ENCODE measurements at regions not wholly inside any gene's neighbourhood (a gene's known extent, or its start where the extent isn't known, plus 50 kb on each side); places are given as distances from the start of the nearest gene placed in this dataset.

DNA sequence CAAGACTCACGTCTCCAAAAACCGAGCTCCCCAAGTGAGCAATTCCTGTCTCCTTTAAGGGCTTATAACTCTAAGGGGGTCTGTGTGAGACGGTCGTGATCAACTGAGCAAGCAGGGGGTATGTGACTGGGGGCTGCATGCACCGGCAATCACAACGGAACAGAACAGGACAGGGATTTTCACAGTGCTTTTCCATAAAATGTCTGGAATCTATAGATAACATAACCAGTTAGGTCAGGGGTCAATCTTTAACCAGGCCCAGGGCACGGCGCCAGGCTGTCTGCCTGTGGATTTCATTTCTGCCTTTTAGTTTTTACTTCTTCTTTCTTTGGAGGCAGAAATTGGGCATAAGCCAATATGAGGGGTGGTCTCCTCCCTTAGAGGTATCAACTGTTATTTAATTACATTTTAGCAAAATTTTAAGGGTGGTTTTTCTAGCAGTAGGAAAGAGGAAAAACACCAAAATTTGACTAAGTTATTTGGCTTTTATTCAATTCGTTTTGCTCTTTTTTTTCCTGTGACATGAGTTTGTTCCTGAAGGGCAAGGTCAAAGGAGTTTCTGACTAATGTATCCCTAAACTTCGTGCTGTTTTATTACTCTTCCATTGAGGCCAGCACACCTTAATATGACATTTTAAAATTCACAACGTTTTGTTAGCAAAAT lies 121.4 kb upstream of the SEC61G start:
- ChIA-PET CTCF (no interaction called here), POLR2A (no interaction called here)
- in situ Hi-C loops (cut with HindIII; ENCODE audit: low pct_unique_long_range_greater_than_20kb, low sequenced_read_pairs) = no loop called here
- ATAC-seq = no peak
- TF ChIP-seq TCF7L2 (IDR thresholded peaks at IDR 0.05; ENCODE audit: low read depth, low read length) (no peak), CTCF (IDR thresholded peaks at IDR 0.05) (no peak), SIN3A (IDR thresholded peaks at IDR 0.05; ENCODE audit: borderline replicate concordance, insufficient read depth, low read depth, low read length) (no peak), REST (IDR thresholded peaks at IDR 0.05; ENCODE audit: insufficient read depth in 1 of 2, low read depth in 2 of 2, low read length in 1 of 2) (no peak), POLR2AphosphoS5 (IDR thresholded peaks at IDR 0.05; ENCODE audit: low read depth, low read length) (no peak)
- Histone ChIP-seq H3K4me1 (ENCODE audit: control insufficient read depth, insufficient read depth, low read length) (no peaks in the 10 kb centered on the region), H3K36me3 (ENCODE audit: control insufficient read depth, insufficient read depth, low read length) (no peaks in the 10 kb centered on the region), H3K27me3 (ENCODE audit: control insufficient read depth, insufficient read depth, low read length) (no peaks in the 10 kb centered on the region), H3K4me3 (ENCODE audit: low read depth in 2 of 2, low read length in 2 of 2) (no peak overlapping the region), H3K9me3 (ENCODE audit: control insufficient read depth, insufficient read depth, low read depth, low read length) (no peaks in the 10 kb centered on the region), H3K27ac (ENCODE audit: low read length) (no peak overlapping the region)
- no peak for DNase-seq (ENCODE audit: low read depth, low spot score)
- intact Hi-C loops (cut with micrococcal nuclease; ENCODE audit: unreplicated experiment) = no loop called here
- BruUV-seq (replicated peaks) = no TSS peak

- POLR2A ChIA-PET = no interaction called here
- H3K4me1 ChIP-seq (ENCODE audit: control insufficient read depth, insufficient read depth, low read length) = no peaks in the 10 kb centered on the region
Measured at GRCh38 chr7:54881816-54882520, 123.0 kb upstream of the SEC61G start.

More at GRCh38 chr7:54881816-54882520, 123.0 kb upstream of the SEC61G start:
- CTCF ChIA-PET = no interaction called here
- no peak for ATAC-seq
- Histone ChIP-seq H3K27me3 (ENCODE audit: control insufficient read depth, insufficient read depth, low read length) (no peaks in the 10 kb centered on the region), H3K4me3 (ENCODE audit: low read depth in 2 of 2, low read length in 2 of 2) (no peak overlapping the region), H3K36me3 (ENCODE audit: control insufficient read depth, insufficient read depth, low read length) (no peaks in the 10 kb centered on the region), H3K9me3 (ENCODE audit: control insufficient read depth, insufficient read depth, low read depth, low read length) (no peaks in the 10 kb centered on the region), H3K27ac (ENCODE audit: low read length) (no peak overlapping the region)
- intact Hi-C loops (cut with micrococcal nuclease; ENCODE audit: unreplicated experiment) = no loop called here
- no peak for TF ChIP-seq TCF7L2 (IDR thresholded peaks at IDR 0.05; ENCODE audit: low read depth, low read length)
- TF ChIP-seq POLR2AphosphoS5 (IDR thresholded peaks at IDR 0.05; ENCODE audit: low read depth, low read length) = no peak
- TF ChIP-seq SIN3A (IDR thresholded peaks at IDR 0.05; ENCODE audit: borderline replicate concordance, insufficient read depth, low read depth, low read length) = no peak
- no peak for TF ChIP-seq CTCF (IDR thresholded peaks at IDR 0.05)
- no peak for TF ChIP-seq REST (IDR thresholded peaks at IDR 0.05; ENCODE audit: insufficient read depth in 1 of 2, low read depth in 2 of 2, low read length in 1 of 2)
- DNase-seq (ENCODE audit: low read depth, low spot score) = no peak
- in situ Hi-C loops (cut with HindIII; ENCODE audit: low pct_unique_long_range_greater_than_20kb, low sequenced_read_pairs) = no loop called here
- BruUV-seq (replicated peaks) = no TSS peak

Data from Panc1 (cell line).